IPS-15b (cell line): ENCODE measurements at regions not wholly inside any gene's neighbourhood (a gene's known extent, or its start where the extent isn't known, plus 50 kb on each side); places are given as distances from the start of the nearest gene placed in this dataset.

ENCODE experiments used
- H3K27me3 ChIP-seq: one replicate; pipeline ENCODE4 v1.6.1; 2013; ENCODE audit warnings: low read length; ENCODE audit not compliant: control insufficient read depth, insufficient read depth
- H3K36me3 ChIP-seq: one replicate; pipeline ENCODE4 v1.6.1; 2013; ENCODE audit warnings: low read length; ENCODE audit not compliant: control insufficient read depth, insufficient read depth
- H3K4me1 ChIP-seq: one replicate; pipeline ENCODE4 v1.6.1; 2013; ENCODE audit warnings: mild to moderate bottlenecking, low read length; ENCODE audit not compliant: control insufficient read depth, insufficient read depth
- H3K4me3 ChIP-seq: one replicate; pipeline ENCODE4 v1.5.1; 2013; ENCODE audit warnings: low read depth, low read length
- H3K9ac ChIP-seq: one replicate; pipeline ENCODE4 v1.6.1; 2013; ENCODE audit warnings: low read depth, mild to moderate bottlenecking, low read length
- H3K9me3 ChIP-seq: one replicate; pipeline ENCODE4 v1.6.1; 2013; ENCODE audit warnings: mild to moderate bottlenecking, low read length; ENCODE audit not compliant: control insufficient read depth, insufficient read depth

DNA sequence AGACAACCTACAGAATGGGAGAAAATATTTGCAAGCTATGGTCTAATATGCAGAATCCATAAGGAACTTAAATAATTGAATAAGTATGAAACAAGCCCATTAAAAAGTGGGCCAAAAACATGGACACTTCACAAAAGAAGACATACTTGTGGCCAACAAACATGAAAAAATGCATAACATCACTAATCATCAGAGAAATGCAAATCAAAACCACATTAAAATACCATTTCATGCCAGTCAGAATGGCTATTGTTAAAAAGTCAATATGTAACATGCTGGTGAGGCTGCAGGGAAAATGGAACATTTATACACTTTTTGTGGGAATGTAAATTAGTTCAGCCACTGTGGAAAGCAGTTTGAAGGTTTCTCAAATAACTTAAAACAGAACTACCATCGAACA lies 945.4 kb upstream of the FLRT2 start:
- Histone ChIP-seq H3K27me3 (no peaks in the 10 kb centered on the region), H3K36me3 (no peaks in the 10 kb centered on the region), H3K9me3 (no peaks in the 10 kb centered on the region), H3K4me3 (no peak overlapping the region), H3K9ac (no peak overlapping the region), H3K4me1 (no peaks in the 10 kb centered on the region)

DNA sequence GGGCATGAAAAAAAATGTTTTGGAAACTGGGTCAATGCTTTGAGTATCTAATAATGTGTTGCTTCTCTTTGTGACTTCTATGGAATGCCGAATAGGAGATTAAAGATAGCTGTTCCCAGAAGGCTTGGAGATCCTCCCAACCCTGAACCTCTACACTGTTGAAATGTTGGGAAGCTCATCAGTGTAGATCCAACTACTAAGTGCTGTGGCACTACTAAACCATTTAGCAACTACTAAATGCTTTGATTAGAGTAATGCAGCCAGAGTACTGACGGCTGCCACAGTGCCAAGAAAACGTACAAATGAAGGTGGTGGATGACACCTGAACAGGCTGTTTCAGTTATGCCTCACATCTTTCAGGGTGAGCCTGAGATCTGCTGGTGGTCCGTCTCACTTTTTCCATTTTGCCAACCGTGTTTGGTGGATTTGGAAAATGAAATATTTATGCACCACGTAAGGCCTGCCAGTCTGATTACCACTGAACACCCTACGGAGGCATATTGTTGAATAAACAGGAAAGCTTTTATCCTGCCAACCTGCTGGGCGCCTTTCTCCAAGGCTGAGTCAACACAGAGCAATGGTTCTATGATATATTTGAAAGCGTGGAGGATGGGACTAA lies 938.0 kb upstream of the FLRT2 start:
- Histone ChIP-seq H3K4me3 (no peak overlapping the region), H3K9me3 (no peaks in the 10 kb centered on the region), H3K27me3 (no peaks in the 10 kb centered on the region), H3K9ac (no peak overlapping the region), H3K36me3 (no peaks in the 10 kb centered on the region), H3K4me1 (no peaks in the 10 kb centered on the region)

DNA sequence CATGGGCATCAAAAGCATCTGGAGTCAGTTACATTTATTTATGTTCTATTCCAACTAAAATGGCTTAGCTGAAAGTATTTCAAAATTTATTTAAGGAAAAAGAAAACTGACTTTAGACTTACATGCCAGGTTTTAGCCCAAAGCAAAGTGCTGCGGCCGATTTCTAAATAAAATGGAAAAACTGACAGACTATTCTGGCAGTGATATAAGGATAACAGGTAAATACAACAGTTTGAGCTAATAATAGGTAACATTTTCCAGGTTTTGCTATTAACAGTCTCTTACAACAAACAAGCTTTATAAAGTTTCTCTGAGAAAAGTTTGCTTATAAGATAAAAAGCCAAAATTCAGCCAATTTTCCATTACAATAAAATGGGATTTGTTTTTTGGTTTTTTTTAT lies 937.2 kb upstream of the FLRT2 start:
- Histone ChIP-seq H3K4me1 (no peaks in the 10 kb centered on the region), H3K27me3 (no peaks in the 10 kb centered on the region), H3K9ac (no peak overlapping the region), H3K4me3 (no peak overlapping the region), H3K9me3 (no peaks in the 10 kb centered on the region), H3K36me3 (no peaks in the 10 kb centered on the region)

DNA sequence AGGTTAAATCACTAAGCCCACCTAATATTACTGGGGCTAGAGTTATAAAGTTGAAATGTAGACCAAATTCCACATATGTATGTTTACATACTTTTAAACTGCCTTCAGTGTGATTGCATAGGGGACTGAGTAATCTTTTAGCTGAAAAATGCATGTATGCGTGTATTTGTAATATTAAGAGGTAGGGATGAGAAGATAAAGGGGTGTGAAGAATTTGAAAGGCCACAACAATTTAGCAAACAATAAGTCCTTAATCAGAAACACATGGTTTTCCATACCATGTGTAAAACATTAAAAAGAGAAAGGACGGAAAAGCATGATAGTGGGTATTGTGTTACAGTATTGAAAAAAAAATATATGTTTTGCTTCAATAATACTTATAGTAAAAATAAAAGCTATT lies 919.9 kb upstream of the FLRT2 start:
- Histone ChIP-seq H3K9ac (no peak overlapping the region), H3K4me1 (no peaks in the 10 kb centered on the region), H3K36me3 (no peaks in the 10 kb centered on the region), H3K4me3 (no peak overlapping the region), H3K9me3 (no peaks in the 10 kb centered on the region), H3K27me3 (no peaks in the 10 kb centered on the region)

DNA sequence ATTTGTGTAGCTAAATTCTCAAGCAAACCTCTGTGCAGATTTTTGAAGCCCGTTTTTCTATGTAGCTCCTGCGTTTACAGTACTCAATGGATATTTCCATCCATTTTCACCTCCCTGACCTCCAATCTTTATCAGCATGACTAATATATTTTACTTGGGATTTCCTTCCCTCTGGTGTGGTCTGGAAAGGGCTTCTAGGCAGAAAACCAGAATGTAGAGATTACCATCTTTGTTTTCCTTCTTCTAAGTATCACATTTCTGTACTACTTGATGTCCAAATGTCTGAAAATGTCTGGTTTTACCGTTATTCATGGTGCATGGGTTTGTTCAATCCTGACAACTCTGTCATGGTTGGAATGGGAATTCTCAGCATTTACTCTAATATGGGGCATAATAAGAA lies 907.6 kb upstream of the FLRT2 start:
- no peaks in the 10 kb centered on the region for H3K27me3 ChIP-seq
- no peaks in the 10 kb centered on the region for H3K36me3 ChIP-seq
- H3K4me1 ChIP-seq: no peaks in the 10 kb centered on the region
- H3K9me3 ChIP-seq: no peaks in the 10 kb centered on the region
- no peak overlapping the region for H3K9ac ChIP-seq
- no peak overlapping the region for H3K4me3 ChIP-seq

DNA sequence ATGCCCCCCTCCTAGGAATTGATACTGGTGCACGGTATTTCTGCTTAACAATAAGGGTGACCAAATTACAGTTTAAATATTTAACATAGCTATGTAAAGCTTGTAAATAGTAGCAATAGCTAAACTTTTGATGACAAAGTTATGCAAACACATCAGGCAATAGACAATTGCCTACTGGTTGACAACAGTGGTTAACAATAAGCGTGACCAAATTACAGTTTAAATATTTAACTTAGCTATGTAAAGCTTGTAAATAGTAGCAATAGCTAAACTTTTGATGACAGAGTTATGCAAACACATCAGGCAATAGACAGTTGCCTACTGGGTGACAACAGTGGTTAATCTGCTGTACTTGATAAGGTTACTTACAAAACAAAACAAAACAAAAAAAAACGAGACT lies 886.5 kb upstream of the FLRT2 start:
- no peaks in the 10 kb centered on the region for H3K9me3 ChIP-seq

DNA sequence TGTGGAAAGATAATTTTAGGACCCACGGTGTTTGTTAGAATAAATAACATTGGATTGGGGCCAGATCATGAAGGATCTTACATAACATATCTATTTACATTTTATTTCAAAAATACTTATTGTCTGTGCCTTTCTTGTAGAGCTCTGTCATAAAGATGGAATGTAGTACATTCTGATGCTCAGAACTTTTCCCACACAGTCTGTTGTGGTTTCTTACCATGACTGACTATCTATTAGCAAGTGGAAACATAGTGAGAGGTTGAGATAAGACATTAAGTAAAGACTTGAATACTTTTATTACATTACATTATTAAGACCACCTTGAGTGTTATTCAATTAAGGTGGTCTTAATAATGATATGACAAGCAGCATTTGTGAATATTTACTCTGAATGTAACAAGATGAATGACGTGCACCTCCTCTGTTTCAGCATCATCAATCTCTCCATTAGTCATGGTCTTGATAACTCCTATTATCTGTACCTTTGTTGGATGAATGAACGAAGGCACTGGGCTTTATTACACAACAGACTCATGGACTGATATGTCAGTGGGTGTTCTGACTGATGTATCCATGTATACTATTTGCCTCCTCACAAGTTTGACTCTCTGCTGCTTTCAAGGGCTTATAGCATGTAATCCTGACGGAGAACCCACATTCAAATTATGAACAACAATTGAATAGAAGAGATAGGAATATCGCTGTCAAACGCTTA lies 883.0 kb upstream of the FLRT2 start:
- H3K27me3 ChIP-seq: no peaks in the 10 kb centered on the region
- no peaks in the 10 kb centered on the region for H3K9me3 ChIP-seq

More for the DNA sequence above, 886.5 kb upstream of the FLRT2 start:
- Histone ChIP-seq H3K9ac (no peak overlapping the region), H3K4me1 (no peaks in the 10 kb centered on the region), H3K27me3 (no peaks in the 10 kb centered on the region), H3K4me3 (no peak overlapping the region), H3K36me3 (no peaks in the 10 kb centered on the region)

DNA sequence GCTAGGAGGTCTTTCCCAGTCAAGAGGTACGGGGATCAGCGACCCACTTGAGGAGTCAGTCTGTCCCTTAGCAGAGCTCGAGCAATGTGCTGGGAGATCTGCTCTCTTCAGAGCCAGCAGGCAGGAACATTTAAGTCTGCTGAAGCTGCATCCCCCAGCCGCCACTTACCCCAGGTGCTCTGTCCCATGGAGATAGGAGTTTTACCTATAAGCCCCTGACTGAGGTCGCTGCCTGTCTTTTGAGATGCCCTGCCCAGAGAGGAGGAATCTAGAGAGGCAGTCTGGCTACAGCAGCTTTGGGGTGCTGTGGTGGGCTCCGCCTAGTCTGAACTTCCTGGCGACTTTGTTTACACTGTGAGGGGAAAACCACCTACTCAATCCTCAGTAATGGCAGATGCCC lies 874.9 kb upstream of the FLRT2 start:
- Histone ChIP-seq H3K4me1 (no peaks in the 10 kb centered on the region), H3K4me3 (no peak overlapping the region), H3K36me3 (no peaks in the 10 kb centered on the region), H3K9ac (no peak overlapping the region), H3K9me3 (no peaks in the 10 kb centered on the region), H3K27me3 (no peaks in the 10 kb centered on the region)

More for the DNA sequence above, 883.0 kb upstream of the FLRT2 start:
- H3K4me3 ChIP-seq: no peak overlapping the region
- H3K4me1 ChIP-seq: no peaks in the 10 kb centered on the region
- no peak overlapping the region for H3K9ac ChIP-seq
- no peaks in the 10 kb centered on the region for H3K36me3 ChIP-seq

DNA sequence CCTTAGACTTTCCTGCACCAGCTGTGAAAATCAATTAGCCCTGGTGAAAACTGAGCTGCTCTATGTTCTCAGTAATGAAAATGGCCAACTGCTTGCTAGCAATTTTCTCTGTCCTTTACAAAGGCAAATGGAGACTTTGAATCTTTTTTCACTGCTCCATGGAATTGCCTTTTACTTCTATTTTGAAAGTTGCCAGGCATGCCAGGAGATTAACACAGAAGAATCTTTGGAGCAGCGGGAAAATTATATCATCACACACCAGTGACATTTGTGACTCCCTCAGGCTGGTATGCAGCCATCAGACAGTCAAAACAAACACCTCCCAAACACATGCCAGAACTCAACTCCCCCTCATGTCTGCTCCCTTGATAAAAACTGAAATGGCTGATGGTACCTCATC lies 872.0 kb upstream of the FLRT2 start:
- Histone ChIP-seq H3K36me3 (no peaks in the 10 kb centered on the region), H3K4me1 (no peaks in the 10 kb centered on the region), H3K4me3 (no peak overlapping the region), H3K9ac (no peak overlapping the region), H3K9me3 (no peaks in the 10 kb centered on the region), H3K27me3 (no peaks in the 10 kb centered on the region)

DNA sequence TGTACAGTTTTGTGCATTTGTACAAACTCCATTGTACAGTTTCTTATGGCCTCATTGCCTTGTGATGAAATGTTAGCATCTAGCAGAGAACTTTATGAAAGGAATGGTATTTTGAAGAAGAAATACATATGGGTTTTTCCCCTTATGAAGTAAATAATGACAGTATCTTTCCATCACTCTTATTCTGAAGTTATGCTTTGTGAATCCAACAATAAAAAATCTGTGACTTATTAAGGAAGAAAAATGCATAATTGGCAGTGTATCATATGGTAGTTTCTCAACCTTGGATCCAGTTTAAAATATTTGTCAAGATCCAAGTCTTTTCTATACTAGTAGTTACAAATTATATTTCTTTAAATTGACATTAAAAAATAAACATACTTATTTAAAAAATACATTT lies 859.1 kb upstream of the FLRT2 start:
- no peak overlapping the region for H3K4me3 ChIP-seq
- no peaks in the 10 kb centered on the region for H3K27me3 ChIP-seq
- no peak overlapping the region for H3K9ac ChIP-seq
- no peaks in the 10 kb centered on the region for H3K9me3 ChIP-seq
- H3K36me3 ChIP-seq: no peaks in the 10 kb centered on the region
- H3K4me1 ChIP-seq: no peaks in the 10 kb centered on the region

DNA sequence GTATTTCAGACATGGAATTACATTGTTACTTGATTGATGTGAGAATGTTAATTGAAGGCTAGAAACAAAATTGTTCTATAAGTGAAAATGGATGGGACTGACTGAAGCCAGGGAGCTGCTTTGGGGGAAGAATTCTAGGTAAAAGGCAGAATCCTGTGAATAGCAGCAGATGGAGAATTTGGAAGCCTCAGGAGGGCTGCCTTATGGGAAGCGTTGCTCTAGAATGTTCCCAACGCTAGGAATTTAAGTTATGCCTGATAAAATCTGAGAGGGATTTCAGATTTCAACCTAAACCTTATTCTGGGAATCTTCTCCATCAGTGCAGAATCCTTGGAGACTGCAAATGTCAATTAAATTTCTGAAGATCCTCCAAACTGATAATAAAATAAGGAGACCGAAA lies 858.2 kb upstream of the FLRT2 start:
- Histone ChIP-seq H3K36me3 (no peaks in the 10 kb centered on the region), H3K4me3 (no peak overlapping the region), H3K4me1 (no peaks in the 10 kb centered on the region), H3K27me3 (no peaks in the 10 kb centered on the region), H3K9me3 (no peaks in the 10 kb centered on the region), H3K9ac (no peak overlapping the region)

DNA sequence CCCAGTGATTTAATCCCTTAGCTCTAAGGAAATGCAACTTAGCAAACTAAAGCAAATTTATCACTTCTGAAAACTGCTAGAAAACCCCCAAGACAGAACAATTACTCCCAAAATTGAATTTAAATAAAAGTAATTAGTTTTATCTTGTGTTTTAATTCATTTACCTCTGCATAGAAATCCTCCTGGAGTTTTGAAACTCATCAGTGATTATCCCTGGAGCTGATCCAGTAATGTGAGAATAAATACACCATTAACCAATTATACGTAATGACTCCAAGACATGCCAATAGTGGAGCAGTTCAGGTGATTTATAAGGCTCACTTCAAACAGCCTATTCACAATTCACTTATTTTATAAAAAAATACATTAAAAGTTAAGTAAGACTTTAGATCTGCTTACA lies 855.3 kb upstream of the FLRT2 start:
- Histone ChIP-seq H3K9ac (no peak overlapping the region), H3K9me3 (no peaks in the 10 kb centered on the region), H3K4me1 (no peaks in the 10 kb centered on the region), H3K4me3 (no peak overlapping the region), H3K36me3 (no peaks in the 10 kb centered on the region), H3K27me3 (no peaks in the 10 kb centered on the region)
